SK-N-MC (cell line): ENCODE measurements at regions not wholly inside any gene's neighbourhood (a gene's known extent, or its start where the extent isn't known, plus 50 kb on each side); places are given as distances from the start of the nearest gene placed in this dataset.

Experiments used
- FOXP2 ChIP-seq: optimal IDR thresholded peaks from 2 replicates; pipeline ENCODE3; 2011; ENCODE audit warnings: mild to moderate bottlenecking, moderate library complexity; ENCODE audit not compliant: insufficient read depth; ENCODE audit errors: extremely low read length, control extremely low read depth
- POLR2AphosphoS5 ChIP-seq: IDR thresholded peaks from 2 replicates; pipeline ENCODE4 v1.6.1; 2012; ENCODE audit warnings: mild to moderate bottlenecking, low read depth, low read length, borderline replicate concordance

DNA sequence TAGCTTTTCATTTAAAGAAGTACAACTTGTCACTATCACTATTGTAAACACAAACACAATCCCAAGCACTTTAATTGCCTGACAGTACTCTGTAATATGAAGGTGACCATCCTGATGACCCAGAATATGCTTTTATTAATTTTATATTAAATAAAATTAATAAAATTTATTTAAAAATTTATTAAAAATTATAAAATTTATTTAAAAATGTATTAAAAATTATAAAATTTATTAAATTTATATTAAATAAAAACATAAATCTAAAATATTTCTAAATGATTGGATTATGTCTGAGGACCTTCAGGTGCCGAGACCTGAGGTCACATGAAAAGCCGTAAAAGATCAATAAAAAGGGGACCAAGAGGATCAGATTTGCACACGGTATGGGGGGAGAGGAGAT, 229.8 kb upstream of the KIRREL3 start:
- no peak for TF ChIP-seq POLR2AphosphoS5
- no peak for TF ChIP-seq FOXP2
